ENCODE measurements at regions not wholly inside any gene's neighbourhood (a gene's known extent, or its start where the extent isn't known, plus 50 kb on each side); places are given as distances from the start of the nearest gene placed in this dataset.
"Not testable (repeated sequence)": the region's sequence is repeated elsewhere in the genome, so short reads cannot be mapped to it uniquely, and the experiment has no call there.

DNA sequence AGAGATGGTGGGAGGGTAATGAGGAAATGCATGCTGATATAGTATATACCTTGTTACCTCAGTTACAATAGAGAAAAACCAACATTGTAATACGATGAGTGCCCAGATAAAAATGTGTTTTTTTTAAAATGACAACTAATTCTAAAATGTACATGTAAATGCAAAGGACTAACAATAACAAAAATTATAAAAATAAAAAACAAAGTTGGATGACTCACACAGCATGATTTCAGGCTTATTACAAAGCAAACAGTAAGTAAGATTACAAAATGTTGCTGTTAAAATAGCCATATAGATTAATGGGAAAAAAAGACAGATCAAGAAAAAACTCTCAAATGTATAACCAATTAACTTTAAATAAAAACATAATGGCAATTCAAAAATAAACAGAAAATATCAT, 1099.4 kb downstream of the FSCB start:
- TF ChIP-seq, protein P1, sequence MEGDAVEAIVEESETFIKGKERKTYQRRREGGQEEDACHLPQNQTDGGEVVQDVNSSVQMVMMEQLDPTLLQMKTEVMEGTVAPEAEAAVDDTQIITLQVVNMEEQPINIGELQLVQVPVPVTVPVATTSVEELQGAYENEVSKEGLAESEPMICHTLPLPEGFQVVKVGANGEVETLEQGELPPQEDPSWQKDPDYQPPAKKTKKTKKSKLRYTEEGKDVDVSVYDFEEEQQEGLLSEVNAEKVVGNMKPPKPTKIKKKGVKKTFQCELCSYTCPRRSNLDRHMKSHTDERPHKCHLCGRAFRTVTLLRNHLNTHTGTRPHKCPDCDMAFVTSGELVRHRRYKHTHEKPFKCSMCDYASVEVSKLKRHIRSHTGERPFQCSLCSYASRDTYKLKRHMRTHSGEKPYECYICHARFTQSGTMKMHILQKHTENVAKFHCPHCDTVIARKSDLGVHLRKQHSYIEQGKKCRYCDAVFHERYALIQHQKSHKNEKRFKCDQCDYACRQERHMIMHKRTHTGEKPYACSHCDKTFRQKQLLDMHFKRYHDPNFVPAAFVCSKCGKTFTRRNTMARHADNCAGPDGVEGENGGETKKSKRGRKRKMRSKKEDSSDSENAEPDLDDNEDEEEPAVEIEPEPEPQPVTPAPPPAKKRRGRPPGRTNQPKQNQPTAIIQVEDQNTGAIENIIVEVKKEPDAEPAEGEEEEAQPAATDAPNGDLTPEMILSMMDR (IDR thresholded peaks at IDR 0.05; ENCODE audit: low read depth, low read length): no peak
- no peak overlapping the region for H3K4me3 ChIP-seq (replicated peaks in 1 of 2; ENCODE audit: low read depth in 2 of 2, low read length in 2 of 2)
- DNase-seq (ENCODE audit: low read depth in 2 of 2): peak in 1 of 2 donors; percentile 2

DNA sequence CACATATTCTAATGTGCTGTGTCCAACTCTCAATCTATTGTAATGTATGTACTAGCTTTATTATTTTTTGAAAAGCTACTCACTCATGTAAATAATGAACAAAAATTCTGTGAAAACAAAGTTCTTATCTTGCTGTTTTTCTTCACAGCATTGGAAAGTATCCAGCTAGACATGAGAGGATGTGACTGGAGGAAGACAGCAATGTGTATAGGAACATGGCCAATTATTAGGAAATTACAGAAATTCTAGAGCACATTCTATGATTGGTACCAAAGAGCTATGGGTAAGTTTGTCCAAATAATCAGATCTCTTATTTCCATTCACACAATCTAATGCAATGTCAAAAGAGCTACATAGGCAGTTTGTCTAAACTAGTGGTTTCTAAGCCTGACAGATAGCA, 1100.2 kb downstream of the FSCB start:
- TF ChIP-seq, protein P1 (IDR thresholded peaks at IDR 0.05; ENCODE audit: low read depth, low read length): no peak
- H3K4me3 ChIP-seq (replicated peaks in 1 of 2; ENCODE audit: low read depth in 2 of 2, low read length in 2 of 2): no peak overlapping the region
- peak in 1 of 2 donors; percentile 19 for DNase-seq (ENCODE audit: low read depth in 2 of 2)

DNA sequence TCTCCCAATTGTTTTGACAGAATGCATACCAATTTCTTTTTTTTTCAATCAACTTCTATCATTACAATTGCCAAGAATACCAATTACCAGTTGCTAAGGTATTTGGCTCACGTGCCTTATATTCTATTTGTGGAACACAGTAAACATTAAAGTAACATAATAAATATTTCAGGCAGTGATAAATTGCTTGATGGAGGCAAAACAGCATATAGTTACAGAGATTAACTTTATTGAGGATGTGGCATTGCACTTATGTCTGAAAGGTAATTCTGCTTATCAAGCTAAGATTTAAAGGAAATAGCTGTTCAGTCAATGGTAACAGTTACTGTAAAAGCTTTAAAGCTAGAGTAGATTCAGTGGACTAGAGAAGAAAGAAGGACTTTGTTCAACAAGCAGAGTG, 1107.8 kb downstream of the FSCB start:
- DNase-seq (ENCODE audit: low read depth in 2 of 2): no peak
- H3K4me3 ChIP-seq (replicated peaks in 1 of 2; ENCODE audit: low read depth in 2 of 2, low read length in 2 of 2): no peak overlapping the region
- TF ChIP-seq, protein P1 (IDR thresholded peaks at IDR 0.05; ENCODE audit: low read depth, low read length): no peak

GRCh38 chr14:43370565-43370896, 1136.6 kb downstream of the FSCB start:
- not testable (repeated sequence) for DNase-seq (ENCODE audit: low read depth in 2 of 2); H3K4me3 ChIP-seq (replicated peaks in 1 of 2; ENCODE audit: low read depth in 2 of 2, low read length in 2 of 2)

- TF ChIP-seq, protein P1 (IDR thresholded peaks at IDR 0.05; ENCODE audit: low read depth, low read length): no peak
- DNase-seq (ENCODE audit: low read depth in 2 of 2): no peak
- no peak overlapping the region for H3K4me3 ChIP-seq (replicated peaks in 1 of 2; ENCODE audit: low read depth in 2 of 2, low read length in 2 of 2)
Measured at GRCh38 chr14:43369710-43370564, 1137.1 kb downstream of the FSCB start.

DNA sequence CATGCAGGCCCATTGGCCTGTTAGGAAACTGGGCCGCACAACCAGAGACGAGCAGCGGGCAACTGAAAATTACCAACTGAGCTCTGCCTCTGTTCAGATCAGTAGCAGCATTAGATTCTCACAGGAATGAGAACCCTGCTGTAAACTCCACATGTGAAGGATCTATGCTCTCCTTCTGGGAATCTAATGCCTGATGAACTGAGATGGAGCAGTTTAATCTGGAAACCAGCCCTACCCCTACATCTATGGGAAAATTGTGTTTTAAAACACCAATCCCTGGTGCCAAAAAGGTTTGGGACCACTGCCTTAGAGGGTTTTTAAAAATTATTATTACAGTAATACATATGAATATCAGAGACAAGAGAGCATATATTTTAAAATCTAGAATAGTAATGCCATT, 1144.5 kb downstream of the FSCB start:
- TF ChIP-seq, protein P1 (IDR thresholded peaks at IDR 0.05; ENCODE audit: low read depth, low read length): no peak
- no peak overlapping the region for H3K4me3 ChIP-seq (replicated peaks in 1 of 2; ENCODE audit: low read depth in 2 of 2, low read length in 2 of 2)
- no peak for DNase-seq (ENCODE audit: low read depth in 2 of 2)

GRCh38 chr14:43361751-43362150, 1145.3 kb downstream of the FSCB start:
- no peak for DNase-seq (ENCODE audit: low read depth in 2 of 2)
- no peak overlapping the region for H3K4me3 ChIP-seq (replicated peaks in 1 of 2; ENCODE audit: low read depth in 2 of 2, low read length in 2 of 2)
- TF ChIP-seq, protein P1 (IDR thresholded peaks at IDR 0.05; ENCODE audit: low read depth, low read length): no peak
